HCT116 (cell line): ENCODE measurements at regions not wholly inside any gene's neighbourhood (a gene's known extent, or its start where the extent isn't known, plus 50 kb on each side); places are given as distances from the start of the nearest gene placed in this dataset.

Source experiments
- ATAC-seq: fragments of 200-7000 bp; cut with Tn5 transposase; 2 replicates; pipeline ENCODE4 v1.9.1; 2020; ENCODE audit warnings: mild to moderate bottlenecking, moderate library complexity
- BruUV-seq: library from RNA; stranded (reverse); fragments of 400-500 nt; replicated peaks from 2 replicates; lab custom pipeline; 2021; lab: Mats Ljungman, UMichigan
- CTCF ChIA-PET: fragments of 300-600 bp; sonication (Branson Sonifier 250); formaldehyde crosslinking; loops from one replicate; lab custom pipeline; 2021; ENCODE audit warnings: antibody characterized with exemption; lab: Charles Lee
- POLR2A ChIA-PET: fragments of 300-600, 350-600 bp; sonication (Branson Sonifier 250); formaldehyde crosslinking; loops from one replicate; lab custom pipeline; 2021; ENCODE audit warnings: antibody characterized with exemption; lab: Charles Lee
- RAD21 ChIA-PET, 2 experiments: fragments of 300-600 bp; sonication (Branson Sonifier 250); formaldehyde crosslinking; loops; one replicate each; lab custom pipeline; 2023; ENCODE audit warnings: low total read pairs in 2 of 2; ENCODE audit not compliant: uncharacterized antibody in 2 of 2, unreplicated experiment in 2 of 2, low non-redundant PET in 1 of 2; lab: Charles Lee
- DNase-seq: peaks from one replicate; pipeline ENCODE4 v3.0.0-alpha.2; 2010; ENCODE audit warnings: low read depth, low spot score
- H2AFZ ChIP-seq: fragments of 200-600 bp; shearing (Covaris generic), sonication (generic); 2 replicates; pipeline ENCODE4 v1.6.1; 2017; ENCODE audit warnings: low read depth, mixed run types, mixed read lengths, antibody characterized with exemption, low read length; ENCODE audit not compliant: poor library complexity, severe bottlenecking
- H3K27ac ChIP-seq: 2 replicates; pipeline ENCODE4 v1.5.1; 2012; ENCODE audit warnings: low read depth, low read length
- H3K27me3 ChIP-seq: fragments of 200-600 bp; sonication (generic); 2 replicates; pipeline ENCODE4 v1.6.1; 2016; ENCODE audit warnings: mixed run types, low read length, mixed read lengths; ENCODE audit not compliant: insufficient read depth
- H3K36me3 ChIP-seq, 2 experiments: fragments of 200-500 bp in 1 of 2; fragments of 200-600 bp in 1 of 2; sonication (Bioruptor generic) in 1 of 2; sonication (generic) in 1 of 2; 2 replicates each; pipeline versions ENCODE4 v1.5.1 to v1.6.1; 2014 to 2016; ENCODE audit warnings: low read length in 2 of 2, inconsistent platforms in 1 of 2, mixed read lengths in 1 of 2, mixed run types in 1 of 2; ENCODE audit not compliant: insufficient read depth in 2 of 2, control insufficient read depth in 1 of 2
- H3K4me1 ChIP-seq, 2 experiments: fragments of 200-600 bp in 1 of 2; sonication (generic) in 1 of 2; 2 replicates each; pipeline versions ENCODE4 v1.5.1 to v1.6.1; 2012 to 2017; ENCODE audit warnings: low read length in 2 of 2, inconsistent platforms in 1 of 2, mild to moderate bottlenecking in 1 of 2, mixed read lengths in 1 of 2, mixed run types in 1 of 2, moderate library complexity in 1 of 2; ENCODE audit not compliant: insufficient read depth in 2 of 2, control insufficient read depth in 1 of 2
- H3K4me2 ChIP-seq: fragments of 200-600 bp; sonication (generic); 2 replicates; pipeline ENCODE4 v1.6.1; 2017; ENCODE audit warnings: mixed run types, low read length, mixed read lengths
- H3K4me3 ChIP-seq, 2 experiments: fragments of 200-600 bp in 1 of 2; sonication (generic) in 1 of 2; replicated peaks in 1 of 2; 2 replicates each; pipeline ENCODE4 v1.5.1; 2011 to 2016; ENCODE audit warnings: low read length in 2 of 2, control low read depth in 1 of 2, low read depth in 1 of 2, mild to moderate bottlenecking in 1 of 2, mixed read lengths in 1 of 2, mixed run types in 1 of 2
- H3K79me2 ChIP-seq: fragments of 200-600 bp; sonication (generic); 2 replicates; pipeline ENCODE4 v1.6.1; 2017; ENCODE audit warnings: mild to moderate bottlenecking, mixed run types, low read length, moderate library complexity, mixed read lengths; ENCODE audit not compliant: insufficient read depth
- H3K9ac ChIP-seq: fragments of 200-600 bp; sonication (generic); 2 replicates; pipeline ENCODE4 v1.6.1; 2016; ENCODE audit warnings: low read length, mixed read lengths
- H3K9me2 ChIP-seq: fragments of 200-600 bp; sonication (generic), shearing (Covaris generic); 2 replicates; pipeline ENCODE4 v1.6.1; 2017; ENCODE audit warnings: mixed run types, mild to moderate bottlenecking, moderate library complexity; ENCODE audit not compliant: insufficient read depth
- H3K9me3 ChIP-seq, 2 experiments: fragments of 200-500 bp in 1 of 2; fragments of 200-600 bp in 1 of 2; sonication (Bioruptor generic) in 1 of 2; sonication (generic) in 1 of 2; 2 replicates each; pipeline ENCODE4 v1.6.1; 2014 to 2017; ENCODE audit warnings: low read length in 2 of 2, mixed read lengths in 2 of 2, inconsistent platforms in 1 of 2, low read depth in 1 of 2, mild to moderate bottlenecking in 1 of 2, mixed run types in 1 of 2, moderate library complexity in 1 of 2; ENCODE audit not compliant: control insufficient read depth in 1 of 2, insufficient read depth in 1 of 2
- H4K20me1 ChIP-seq: fragments of 200-600 bp; sonication (generic), shearing (Covaris generic); 2 replicates; pipeline ENCODE4 v1.6.1; 2017; ENCODE audit warnings: mixed run types, mild to moderate bottlenecking, moderate library complexity; ENCODE audit not compliant: insufficient read depth
- CBX3 ChIP-seq: IDR thresholded peaks from 2 replicates; pipeline ENCODE4 v1.6.1; 2012; ENCODE audit warnings: low read depth
- CEBPB ChIP-seq: IDR thresholded peaks from 2 replicates; pipeline ENCODE4 v1.6.1; 2012; ENCODE audit warnings: low read depth
- ELF1 ChIP-seq: IDR thresholded peaks from 2 replicates; pipeline ENCODE4 v1.6.1; 2012; ENCODE audit warnings: low read depth, borderline replicate concordance
- EZH2 ChIP-seq: fragments of 200-600 bp; sonication (generic); IDR thresholded peaks from 2 replicates; pipeline ENCODE4 v1.6.1; 2017; ENCODE audit warnings: antibody characterized with exemption, mixed run types
- EZH2phosphoT487 ChIP-seq: fragments of 200-600 bp; IDR thresholded peaks from 2 replicates; pipeline ENCODE4 v1.6.1; 2018; ENCODE audit warnings: antibody characterized with exemption, borderline replicate concordance
- FOSL1 ChIP-seq: IDR thresholded peaks from 2 replicates; pipeline ENCODE4 v1.6.1; 2012; ENCODE audit warnings: low read depth
- JUND ChIP-seq: IDR thresholded peaks from 2 replicates; pipeline ENCODE4 v1.6.1; 2012
- POLR2A ChIP-seq: IDR thresholded peaks from 2 replicates; pipeline ENCODE4 v1.7.0; 2011; ENCODE audit warnings: borderline replicate concordance; ENCODE audit not compliant: insufficient read depth, insufficient read length; ENCODE audit errors: extremely low read depth
- POLR2AphosphoS5 ChIP-seq: IDR thresholded peaks from 2 replicates; pipeline ENCODE4 v1.6.1; 2011; ENCODE audit warnings: mild to moderate bottlenecking, low read depth, low read length, moderate library complexity
- RAD21 ChIP-seq: IDR thresholded peaks from 2 replicates; pipeline ENCODE4 v1.6.1; 2012; ENCODE audit warnings: low read depth, mild to moderate bottlenecking
- SIN3A ChIP-seq: IDR thresholded peaks from 2 replicates; pipeline ENCODE4 v1.6.1; 2012; ENCODE audit warnings: low read depth
- SRF ChIP-seq: IDR thresholded peaks from 2 replicates; pipeline ENCODE4 v1.6.1; 2012; ENCODE audit warnings: low read depth
- TCF7L2 ChIP-seq: IDR thresholded peaks from 2 replicates; pipeline ENCODE4 v1.7.0; 2011; ENCODE audit warnings: borderline replicate concordance, inconsistent platforms; ENCODE audit not compliant: insufficient read depth, insufficient read length; ENCODE audit errors: extremely low read depth
- YY1 ChIP-seq: IDR thresholded peaks from 2 replicates; pipeline ENCODE4 v1.6.1; 2011; ENCODE audit warnings: low read length, low read depth, moderate library complexity, mild to moderate bottlenecking; ENCODE audit not compliant: insufficient replicate concordance; ENCODE audit errors: extremely low read depth
- ZFX ChIP-seq: fragments of 450-650 bp; IDR thresholded peaks from 2 replicates; pipeline ENCODE4 v1.6.1; 2017
- ZNF274 ChIP-seq: fragments of 200-500 bp; sonication (Bioruptor generic); IDR thresholded peaks from 2 replicates; pipeline ENCODE4 v1.6.1; 2014; ENCODE audit warnings: mild to moderate bottlenecking, low read depth, low read length, inconsistent platforms
- intact Hi-C: fragments of 100-400 bp; cut with micrococcal nuclease; formaldehyde crosslinking; loops from 2 replicates; pipeline ENCODE4 v1.10.0; 2022
- TF ChIP-seq, protein P1 (sequence below): IDR thresholded peaks from 2 replicates; pipeline ENCODE4 v1.6.1; 2011; ENCODE audit warnings: mild to moderate bottlenecking, low read length, moderate library complexity; ENCODE audit not compliant: insufficient replicate concordance; ENCODE audit errors: extremely low read depth
- TF ChIP-seq, protein P2 (sequence below): IDR thresholded peaks from 2 replicates; pipeline ENCODE4 v1.6.1; 2012
- TF ChIP-seq, protein P3 (sequence below): IDR thresholded peaks from 2 replicates; pipeline ENCODE4 v1.6.1; 2012
- TF ChIP-seq, protein P4 (sequence below), 3 experiments: fragments of 200-600 bp in 1 of 3; sonication (generic) in 1 of 3; IDR thresholded peaks in 2 of 3; conservative IDR thresholded peaks in 1 of 3; 2 replicates each; pipeline ENCODE4 v1.5.1; 2012 to 2017; ENCODE audit warnings: low read depth in 2 of 3, low read length in 2 of 3, antibody characterized with exemption in 1 of 3, borderline replicate concordance in 1 of 3, control low read depth in 1 of 3, mild to moderate bottlenecking in 1 of 3, mixed read lengths in 1 of 3, mixed run types in 1 of 3, moderate library complexity in 1 of 3; ENCODE audit not compliant: insufficient read depth in 1 of 3

DNA sequence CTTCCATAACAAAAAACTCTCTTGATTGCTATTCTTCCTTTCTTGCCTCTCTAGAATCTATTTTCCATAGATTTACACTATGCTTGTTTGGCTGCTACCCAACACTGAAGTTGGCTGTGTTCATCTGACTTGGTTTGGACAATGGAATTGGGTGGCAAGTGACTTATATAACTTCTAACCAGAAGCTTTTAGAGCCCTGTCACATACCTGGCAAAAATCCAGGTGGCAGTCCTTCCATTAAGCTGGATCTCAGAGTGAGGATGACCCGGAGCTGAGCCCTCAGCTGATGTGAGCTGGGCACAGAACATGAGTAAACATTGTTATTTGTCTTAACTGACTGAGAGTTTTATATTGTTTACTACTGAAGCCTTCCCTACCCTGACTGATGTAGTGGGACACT is 225.7 kb downstream of the TLR4 start:
- ChIA-PET CTCF (no interaction called here), POLR2A (no interaction called here), RAD21 (no interaction called here)
- Histone ChIP-seq H3K36me3 (no peaks in the 10 kb centered on the region), H3K27ac (no peak overlapping the region), H3K4me2 (no peak overlapping the region), H3K9ac (no peak overlapping the region), H3K9me2 (no peaks in the 10 kb centered on the region), H3K9me3 (peaks cover 0 to 3% of the 10 kb centered on the region in 2 experiments; a peak in 2 of 4 replicates), H3K4me1 (no peaks in the 10 kb centered on the region), H3K4me3 (no peak overlapping the region), H3K27me3 (no peaks in the 10 kb centered on the region), H2AFZ (no peak overlapping the region), H3K79me2 (no peaks in the 10 kb centered on the region), H4K20me1 (no peaks in the 10 kb centered on the region)
- TF ChIP-seq ELF1, result no peak
- TF ChIP-seq, protein P1, sequence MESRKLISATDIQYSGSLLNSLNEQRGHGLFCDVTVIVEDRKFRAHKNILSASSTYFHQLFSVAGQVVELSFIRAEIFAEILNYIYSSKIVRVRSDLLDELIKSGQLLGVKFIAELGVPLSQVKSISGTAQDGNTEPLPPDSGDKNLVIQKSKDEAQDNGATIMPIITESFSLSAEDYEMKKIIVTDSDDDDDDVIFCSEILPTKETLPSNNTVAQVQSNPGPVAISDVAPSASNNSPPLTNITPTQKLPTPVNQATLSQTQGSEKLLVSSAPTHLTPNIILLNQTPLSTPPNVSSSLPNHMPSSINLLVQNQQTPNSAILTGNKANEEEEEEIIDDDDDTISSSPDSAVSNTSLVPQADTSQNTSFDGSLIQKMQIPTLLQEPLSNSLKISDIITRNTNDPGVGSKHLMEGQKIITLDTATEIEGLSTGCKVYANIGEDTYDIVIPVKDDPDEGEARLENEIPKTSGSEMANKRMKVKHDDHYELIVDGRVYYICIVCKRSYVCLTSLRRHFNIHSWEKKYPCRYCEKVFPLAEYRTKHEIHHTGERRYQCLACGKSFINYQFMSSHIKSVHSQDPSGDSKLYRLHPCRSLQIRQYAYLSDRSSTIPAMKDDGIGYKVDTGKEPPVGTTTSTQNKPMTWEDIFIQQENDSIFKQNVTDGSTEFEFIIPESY, result no peak
- TF ChIP-seq SIN3A, result no peak
- TF ChIP-seq SRF, result no peak
- no peak for TF ChIP-seq FOSL1
- no peak for TF ChIP-seq JUND
- TF ChIP-seq YY1, result no peak
- TF ChIP-seq, protein P2, sequence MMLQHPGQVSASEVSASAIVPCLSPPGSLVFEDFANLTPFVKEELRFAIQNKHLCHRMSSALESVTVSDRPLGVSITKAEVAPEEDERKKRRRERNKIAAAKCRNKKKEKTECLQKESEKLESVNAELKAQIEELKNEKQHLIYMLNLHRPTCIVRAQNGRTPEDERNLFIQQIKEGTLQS, result no peak
- TF ChIP-seq, protein P3, sequence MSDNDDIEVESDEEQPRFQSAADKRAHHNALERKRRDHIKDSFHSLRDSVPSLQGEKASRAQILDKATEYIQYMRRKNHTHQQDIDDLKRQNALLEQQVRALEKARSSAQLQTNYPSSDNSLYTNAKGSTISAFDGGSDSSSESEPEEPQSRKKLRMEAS, result no peak
- no peak for TF ChIP-seq EZH2
- TF ChIP-seq POLR2AphosphoS5, result no peak
- TF ChIP-seq POLR2A, result no peak
- TF ChIP-seq CEBPB, result no peak
- TF ChIP-seq TCF7L2, result no peak
- TF ChIP-seq CBX3, result no peak
- TF ChIP-seq ZFX, result no peak
- TF ChIP-seq, protein P4, sequence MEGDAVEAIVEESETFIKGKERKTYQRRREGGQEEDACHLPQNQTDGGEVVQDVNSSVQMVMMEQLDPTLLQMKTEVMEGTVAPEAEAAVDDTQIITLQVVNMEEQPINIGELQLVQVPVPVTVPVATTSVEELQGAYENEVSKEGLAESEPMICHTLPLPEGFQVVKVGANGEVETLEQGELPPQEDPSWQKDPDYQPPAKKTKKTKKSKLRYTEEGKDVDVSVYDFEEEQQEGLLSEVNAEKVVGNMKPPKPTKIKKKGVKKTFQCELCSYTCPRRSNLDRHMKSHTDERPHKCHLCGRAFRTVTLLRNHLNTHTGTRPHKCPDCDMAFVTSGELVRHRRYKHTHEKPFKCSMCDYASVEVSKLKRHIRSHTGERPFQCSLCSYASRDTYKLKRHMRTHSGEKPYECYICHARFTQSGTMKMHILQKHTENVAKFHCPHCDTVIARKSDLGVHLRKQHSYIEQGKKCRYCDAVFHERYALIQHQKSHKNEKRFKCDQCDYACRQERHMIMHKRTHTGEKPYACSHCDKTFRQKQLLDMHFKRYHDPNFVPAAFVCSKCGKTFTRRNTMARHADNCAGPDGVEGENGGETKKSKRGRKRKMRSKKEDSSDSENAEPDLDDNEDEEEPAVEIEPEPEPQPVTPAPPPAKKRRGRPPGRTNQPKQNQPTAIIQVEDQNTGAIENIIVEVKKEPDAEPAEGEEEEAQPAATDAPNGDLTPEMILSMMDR (IDR thresholded peaks at IDR 0.05 in 2 of 3, conservative IDR thresholded peaks at IDR 0.05 in 1 of 3; ENCODE audit: borderline replicate concordance in 1 of 3, insufficient read depth in 1 of 3, low read depth in 2 of 3, low read length in 2 of 3), result no peak
- no peak for TF ChIP-seq ZNF274
- no peak for TF ChIP-seq EZH2phosphoT487
- TF ChIP-seq RAD21, result no peak
- no TSS peak for BruUV-seq
- no peak for ATAC-seq
- DNase-seq, result no peak
- intact Hi-C loops, result no loop called here
